Stomach (tissue), 8 donors: ENCODE measurements at regions not wholly inside any gene's neighbourhood (a gene's known extent, or its start where the extent isn't known, plus 50 kb on each side); places are given as distances from the start of the nearest gene placed in this dataset.

Experiments
- DNase-seq, 2 donors: peaks; one replicate each; pipeline versions ENCODE4 v3.0.0 to v3.0.0-alpha.2; 2013 to 2019
- H3K27ac ChIP-seq, 5 donors: fragments of 200-600 bp in 4 of 5; sonication (generic) in 4 of 5; one replicate each; pipeline ENCODE4 v1.5.1; 2013 to 2019; ENCODE audit warnings: mild to moderate bottlenecking in 1 of 5, moderate library complexity in 1 of 5
- H3K27me3 ChIP-seq, 3 donors: fragments of 200-600 bp; sonication (generic); one replicate each; pipeline ENCODE4 v1.5.1; 2017 to 2019; ENCODE audit warnings: mixed run types in 1 of 3
- H3K36me3 ChIP-seq, 4 donors: fragments of 200-600 bp; sonication (generic); 1 replicate in 3 of 4; 2 replicates in 1 of 4; pipeline ENCODE4 v1.5.1; 2016 to 2019
- H3K4me1 ChIP-seq, 4 donors: fragments of 200-600 bp; sonication (generic); one replicate each; pipeline ENCODE4 v1.5.1; 2016 to 2019
- H3K4me3 ChIP-seq, 4 donors: fragments of 200-600 bp; sonication (generic) in 3 of 4; one replicate each; pipeline ENCODE4 v1.5.1; 2016 to 2019; ENCODE audit warnings: mild to moderate bottlenecking in 1 of 4
- H3K9me3 ChIP-seq, 4 donors: fragments of 200-600 bp; sonication (generic); one replicate each; pipeline ENCODE4 v1.5.1; 2016 to 2019
- EP300 ChIP-seq: sonication (generic); formaldehyde crosslinking; IDR thresholded peaks from one replicate; pipeline ENCODE4 v1.6.1; 2017; ENCODE audit warnings: antibody characterized with exemption
- POLR2A ChIP-seq, 4 donors: fragments of 450-650 bp; IDR thresholded peaks; one replicate each; pipeline ENCODE4 v1.6.1; 2016; ENCODE audit warnings: antibody characterized with exemption in 4 of 4, control low read depth in 2 of 4, mild to moderate bottlenecking in 1 of 4, moderate library complexity in 1 of 4
- POLR2AphosphoS5 ChIP-seq, 3 donors: sonication (generic); formaldehyde crosslinking; IDR thresholded peaks; one replicate each; pipeline ENCODE4 v1.6.1; 2016; ENCODE audit warnings: antibody characterized with exemption in 3 of 3
- WGBS, 5 donors: extraction: QIAGEN DNeasy Blood & Tissue Kit in 3 of 5; methylation state at CpG; one replicate each; pipeline versions ENCODE4 v1.1.5 to v1.1.7; 2013 to 2018; 5-methylcytosine and 5-hydroxymethylcytosine counted together
- intact Hi-C: fragments of 100-400 bp; cut with DNase I; formaldehyde crosslinking; loops from one replicate; pipeline ENCODE4 v1.15.1; 2023; ENCODE audit warnings: low total_unique reads
- TF ChIP-seq, protein P1 (sequence below), 7 experiments: fragments of 450-650 bp in 4 of 7; fragments of 200-600 bp in 3 of 7; sonication (generic) in 3 of 7; IDR thresholded peaks; one replicate each; pipeline ENCODE4 v1.5.1; 2016 to 2019; ENCODE audit warnings: antibody characterized with exemption in 7 of 7, control low read depth in 2 of 7, mild to moderate bottlenecking in 1 of 7
- donor health status: healthy with polysubstance abuse.
- donor health status: Bipolar disorder and iron deficiency.
- donor health status: healthy.

DNA sequence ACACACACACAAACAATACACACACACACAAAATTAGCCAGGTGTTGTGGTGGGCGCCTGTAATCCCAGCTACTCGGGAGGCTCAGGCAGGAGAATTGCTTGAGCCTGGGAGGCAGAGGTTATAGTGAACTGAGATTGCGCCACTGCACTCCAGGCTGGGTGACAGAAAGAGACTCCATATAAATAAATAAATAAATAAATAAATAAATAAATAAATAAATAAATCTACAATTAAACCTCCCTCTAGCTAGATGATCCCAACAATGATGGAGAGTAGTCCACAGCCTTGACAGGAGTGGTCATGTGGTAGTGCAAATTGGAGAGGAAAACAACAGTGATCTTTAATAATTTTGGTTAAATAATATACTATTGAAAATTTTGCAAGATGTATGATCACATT lies 1739.0 kb upstream of the C9orf72 start:
- Histone ChIP-seq H3K9me3 (no peaks in the 10 kb centered on the region), H3K4me3 (no peak overlapping the region), H3K4me1 (no peaks in the 10 kb centered on the region), H3K36me3 (no peaks in the 10 kb centered on the region), H3K27me3 (no peaks in the 10 kb centered on the region), H3K27ac (no peak overlapping the region)
- 91 to 97% (median 93%) methylated on average over 3 of the region's 3 CpGs for WGBS, 5 donors
- DNase-seq = no peak
- no peak for TF ChIP-seq EP300
- no peak for TF ChIP-seq POLR2A (IDR thresholded peaks at IDR 0.05)
- TF ChIP-seq, protein P1, sequence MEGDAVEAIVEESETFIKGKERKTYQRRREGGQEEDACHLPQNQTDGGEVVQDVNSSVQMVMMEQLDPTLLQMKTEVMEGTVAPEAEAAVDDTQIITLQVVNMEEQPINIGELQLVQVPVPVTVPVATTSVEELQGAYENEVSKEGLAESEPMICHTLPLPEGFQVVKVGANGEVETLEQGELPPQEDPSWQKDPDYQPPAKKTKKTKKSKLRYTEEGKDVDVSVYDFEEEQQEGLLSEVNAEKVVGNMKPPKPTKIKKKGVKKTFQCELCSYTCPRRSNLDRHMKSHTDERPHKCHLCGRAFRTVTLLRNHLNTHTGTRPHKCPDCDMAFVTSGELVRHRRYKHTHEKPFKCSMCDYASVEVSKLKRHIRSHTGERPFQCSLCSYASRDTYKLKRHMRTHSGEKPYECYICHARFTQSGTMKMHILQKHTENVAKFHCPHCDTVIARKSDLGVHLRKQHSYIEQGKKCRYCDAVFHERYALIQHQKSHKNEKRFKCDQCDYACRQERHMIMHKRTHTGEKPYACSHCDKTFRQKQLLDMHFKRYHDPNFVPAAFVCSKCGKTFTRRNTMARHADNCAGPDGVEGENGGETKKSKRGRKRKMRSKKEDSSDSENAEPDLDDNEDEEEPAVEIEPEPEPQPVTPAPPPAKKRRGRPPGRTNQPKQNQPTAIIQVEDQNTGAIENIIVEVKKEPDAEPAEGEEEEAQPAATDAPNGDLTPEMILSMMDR (IDR thresholded peaks at IDR 0.05) = no peak
- no peak for TF ChIP-seq POLR2AphosphoS5 (IDR thresholded peaks at IDR 0.05)
- intact Hi-C loops = no loop called here

DNA sequence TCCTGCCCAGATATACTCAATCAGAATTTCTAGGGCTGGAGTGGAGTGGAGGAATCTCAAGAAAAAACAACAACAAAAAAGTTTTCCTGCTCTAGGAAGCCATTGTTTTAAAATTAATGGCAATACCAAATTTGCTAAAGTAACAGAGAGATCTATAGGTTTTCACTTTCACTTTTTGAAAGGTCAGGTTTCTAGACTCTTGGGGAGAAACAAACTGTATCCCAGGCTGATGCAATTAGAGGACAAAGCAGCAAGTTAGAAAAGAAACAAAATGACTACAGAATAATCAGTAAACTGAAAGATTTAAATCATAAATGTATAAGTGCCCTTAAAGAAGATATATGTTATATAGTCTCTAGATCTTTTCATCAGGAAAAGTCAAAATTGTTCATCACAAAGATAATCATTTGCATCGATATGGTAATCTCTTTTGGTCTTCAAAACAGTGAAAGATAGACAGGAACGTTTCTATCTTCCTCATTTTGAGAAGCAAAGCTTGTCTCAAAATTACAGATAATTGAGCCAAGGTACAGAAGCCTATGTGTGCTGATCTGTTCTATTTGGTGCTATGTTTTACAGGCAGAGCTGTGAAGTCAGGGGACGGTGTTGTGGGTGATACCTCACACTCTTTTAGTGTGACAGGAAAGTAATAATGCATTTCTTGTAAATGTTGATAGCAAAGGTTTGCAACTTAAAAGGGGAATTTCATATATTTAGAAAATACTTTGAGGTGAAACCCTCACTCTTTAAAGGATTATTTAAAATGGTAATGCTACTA lies 1746.6 kb upstream of the C9orf72 start:
- Histone ChIP-seq H3K9me3 (peaks cover 0 to 7% (median 0%) of the 10 kb centered on the region in 4 donors), H3K4me1 (no peaks in the 10 kb centered on the region), H3K27me3 (no peaks in the 10 kb centered on the region), H3K4me3 (no peak overlapping the region), H3K27ac (no peak overlapping the region), H3K36me3 (no peaks in the 10 kb centered on the region)
- WGBS, 5 donors = 55 to 72% (median 67%) methylated on average over 3 of the region's 3 CpGs
- no peak for TF ChIP-seq POLR2AphosphoS5 (IDR thresholded peaks at IDR 0.05)
- TF ChIP-seq, protein P1 (IDR thresholded peaks at IDR 0.05) = no peak
- no peak for TF ChIP-seq EP300
- TF ChIP-seq POLR2A (IDR thresholded peaks at IDR 0.05) = no peak
- intact Hi-C loops = no loop called here
- no peak for DNase-seq

- 55 to 80% (median 66%) methylated on average over 2 of the region's 2 CpGs for WGBS, 5 donors
These were observed 1749.0 kb upstream of the C9orf72 start for GRCh38 chr9:29322240-29322639.

GRCh38 chr9:29325894-29326293 lies 1752.6 kb upstream of the C9orf72 start:
- no peak for DNase-seq
- Histone ChIP-seq H3K36me3 (no peaks in the 10 kb centered on the region), H3K4me1 (no peaks in the 10 kb centered on the region), H3K4me3 (no peak overlapping the region), H3K9me3 (peaks cover 0 to 7% (median 0%) of the 10 kb centered on the region in 4 donors), H3K27me3 (no peaks in the 10 kb centered on the region), H3K27ac (no peak overlapping the region)
- intact Hi-C loops = no loop called here
- TF ChIP-seq EP300 = no peak
- TF ChIP-seq POLR2AphosphoS5 (IDR thresholded peaks at IDR 0.05) = no peak
- TF ChIP-seq POLR2A (IDR thresholded peaks at IDR 0.05) = no peak
- TF ChIP-seq, protein P1 (IDR thresholded peaks at IDR 0.05) = no peak

More at GRCh38 chr9:29322240-29322639, 1749.0 kb upstream of the C9orf72 start:
- peak in 1 of 2 donors; percentile 6 for DNase-seq
- Histone ChIP-seq H3K9me3 (peaks cover 0 to 7% (median 0%) of the 10 kb centered on the region in 4 donors), H3K27me3 (no peaks in the 10 kb centered on the region), H3K27ac (no peak overlapping the region), H3K4me3 (no peak overlapping the region), H3K36me3 (no peaks in the 10 kb centered on the region), H3K4me1 (no peaks in the 10 kb centered on the region)
- intact Hi-C loops = no loop called here
- TF ChIP-seq EP300 (no peak), POLR2A (IDR thresholded peaks at IDR 0.05) (no peak), POLR2AphosphoS5 (IDR thresholded peaks at IDR 0.05) (no peak)
- TF ChIP-seq, protein P1 (IDR thresholded peaks at IDR 0.05) = no peak
